Glutamatergic neuron (in vitro differentiated cells): ENCODE measurements at regions not wholly inside any gene's neighbourhood (a gene's known extent, or its start where the extent isn't known, plus 50 kb on each side); places are given as distances from the start of the nearest gene placed in this dataset.
"Not testable (repeated sequence)": the region's sequence is repeated elsewhere in the genome, so short reads cannot be mapped to it uniquely, and the experiment has no call there.

Experiments used
- DNase-seq: peaks from one replicate; pipeline ENCODE4 v3.0.0; 2022
- H3K27ac Mint-ChIP-seq: one replicate; pipeline ENCODE4 v1.8.0; 2020; ENCODE audit warnings: mild to moderate bottlenecking, mixed read lengths, inconsistent platforms; ENCODE audit not compliant: unreplicated experiment
- H3K27me3 Mint-ChIP-seq: one replicate; pipeline ENCODE4 v1.8.0; 2020; ENCODE audit warnings: mild to moderate bottlenecking, moderate library complexity, mixed read lengths, inconsistent platforms; ENCODE audit not compliant: unreplicated experiment
- H3K36me3 Mint-ChIP-seq: one replicate; pipeline ENCODE4 v1.8.0; 2020; ENCODE audit warnings: mild to moderate bottlenecking, mixed read lengths, inconsistent platforms; ENCODE audit not compliant: unreplicated experiment
- H3K4me1 Mint-ChIP-seq: one replicate; pipeline ENCODE4 v1.8.0; 2020; ENCODE audit warnings: mild to moderate bottlenecking, low read depth, mixed read lengths, inconsistent platforms; ENCODE audit not compliant: unreplicated experiment
- H3K4me3 Mint-ChIP-seq: one replicate; pipeline ENCODE4 v1.8.0; 2020; ENCODE audit warnings: mild to moderate bottlenecking, mixed read lengths, inconsistent platforms; ENCODE audit not compliant: unreplicated experiment
- H3K9me3 Mint-ChIP-seq: one replicate; pipeline ENCODE4 v1.8.0; 2020; ENCODE audit warnings: mild to moderate bottlenecking, moderate library complexity, mixed read lengths, inconsistent platforms; ENCODE audit not compliant: unreplicated experiment
- CTCF ChIP-seq: fragments of 200-600 bp; sonication (generic); IDR thresholded peaks from one replicate; pipeline ENCODE4 v1.5.0; 2021; ENCODE audit not compliant: partially characterized antibody, unreplicated experiment

DNA sequence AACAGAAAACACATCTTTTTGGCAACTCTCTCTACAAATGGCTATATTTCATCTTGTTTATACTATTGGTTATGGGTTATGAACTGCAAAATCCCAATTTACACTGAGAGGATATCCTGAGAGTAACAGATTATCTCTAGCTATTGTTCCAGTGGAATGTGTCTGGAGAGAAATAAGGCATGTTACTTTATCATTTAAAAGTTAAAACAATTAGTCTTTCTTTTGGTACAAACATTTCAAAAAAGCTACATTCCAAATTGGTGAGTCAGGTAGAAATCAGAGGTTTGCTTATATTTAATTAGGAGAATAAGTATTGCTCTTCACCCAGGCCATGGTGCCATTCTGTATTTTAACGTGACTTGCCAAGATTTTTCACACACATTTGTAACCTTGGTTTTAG is 411.6 kb downstream of the CCER1 start:
- Mint-ChIP-seq H3K27me3 (no peaks in the 10 kb centered on the region), H3K4me3 (no peak overlapping the region), H3K9me3 (no peaks in the 10 kb centered on the region), H3K4me1 (peaks cover 3% of the 10 kb centered on the region), H3K36me3 (no peaks in the 10 kb centered on the region), H3K27ac (no peak overlapping the region)
- TF ChIP-seq CTCF, result no peak
- no peak for DNase-seq

DNA sequence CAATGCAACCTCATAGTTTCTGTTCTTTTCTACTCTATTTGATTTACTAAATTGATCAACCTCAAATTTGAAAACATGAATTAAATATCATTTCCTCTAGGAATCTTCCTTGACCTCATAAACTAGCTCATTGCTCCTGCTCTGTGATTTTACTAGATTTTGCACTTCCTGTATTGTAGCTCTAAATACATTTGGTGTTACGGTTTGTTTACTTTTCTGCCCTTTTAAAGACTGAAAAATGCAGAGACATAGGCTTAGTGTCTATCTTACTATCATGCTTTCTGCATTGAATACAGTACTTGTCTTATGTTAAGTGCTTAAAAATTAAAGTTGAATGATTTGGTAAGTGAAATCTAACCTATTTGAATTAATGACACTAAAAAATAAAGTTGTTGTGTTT is 412.1 kb downstream of the CCER1 start:
- not testable (repeated sequence) for H3K36me3 Mint-ChIP-seq, H3K27ac Mint-ChIP-seq, H3K4me1 Mint-ChIP-seq, DNase-seq, H3K27me3 Mint-ChIP-seq, H3K9me3 Mint-ChIP-seq, H3K4me3 Mint-ChIP-seq

DNA sequence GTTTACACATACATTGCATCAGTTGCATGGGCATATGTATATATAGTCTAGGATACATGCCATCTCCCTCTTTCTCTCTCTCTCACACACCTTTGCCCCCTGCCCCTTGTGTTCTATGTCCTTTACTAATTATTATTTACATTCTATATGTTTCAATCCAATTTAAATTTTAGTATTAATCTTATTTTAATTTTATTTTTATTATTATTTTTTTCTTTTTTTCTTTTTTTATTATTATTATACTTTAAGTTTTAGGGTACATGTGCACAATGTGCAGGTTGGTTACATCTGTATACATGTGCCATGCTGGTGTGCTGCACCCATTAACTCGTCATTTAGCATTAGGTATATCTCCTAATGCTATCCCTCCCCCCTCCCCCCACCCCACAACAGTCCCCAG is 421.1 kb downstream of the CCER1 start:
- DNase-seq, H3K4me1 Mint-ChIP-seq, H3K36me3 Mint-ChIP-seq, H3K4me3 Mint-ChIP-seq, H3K27ac Mint-ChIP-seq, H3K27me3 Mint-ChIP-seq, H3K9me3 Mint-ChIP-seq: not testable (repeated sequence)

GRCh38 chr12:90520002-90520734 is 434.8 kb downstream of the CCER1 start:
- no peaks in the 10 kb centered on the region for H3K27me3 Mint-ChIP-seq
- H3K9me3 Mint-ChIP-seq, result no peaks in the 10 kb centered on the region
- no peak for TF ChIP-seq CTCF
- no peak overlapping the region for H3K4me3 Mint-ChIP-seq
- H3K36me3 Mint-ChIP-seq, result no peaks in the 10 kb centered on the region
- no peaks in the 10 kb centered on the region for H3K4me1 Mint-ChIP-seq
- no peak for DNase-seq
- no peak overlapping the region for H3K27ac Mint-ChIP-seq

- Mint-ChIP-seq H3K36me3 (no peaks in the 10 kb centered on the region), H3K27me3 (no peaks in the 10 kb centered on the region), H3K27ac (no peak overlapping the region), H3K4me1 (no peaks in the 10 kb centered on the region), H3K4me3 (no peak overlapping the region), H3K9me3 (no peaks in the 10 kb centered on the region)
- TF ChIP-seq CTCF, result no peak
- DNase-seq, result no peak
Measured at GRCh38 chr12:90519285-90519684, 435.7 kb downstream of the CCER1 start.

- no peaks in the 10 kb centered on the region for H3K9me3 Mint-ChIP-seq
- peaks cover 2% of the 10 kb centered on the region for H3K4me1 Mint-ChIP-seq
- H3K27me3 Mint-ChIP-seq, result no peaks in the 10 kb centered on the region
- TF ChIP-seq CTCF, result no peak
- H3K36me3 Mint-ChIP-seq, result no peaks in the 10 kb centered on the region
- H3K27ac Mint-ChIP-seq, result no peak overlapping the region
- no peak for DNase-seq
- no peak overlapping the region for H3K4me3 Mint-ChIP-seq
Measured at GRCh38 chr12:90515199-90516175, 439.5 kb downstream of the CCER1 start.
